GM19468 (cell line): ENCODE measurements at regions not wholly inside any gene's neighbourhood (a gene's known extent, or its start where the extent isn't known, plus 50 kb on each side); places are given as distances from the start of the nearest gene placed in this dataset.

ENCODE experiments used
- ATAC-seq: cut with Tn5 transposase; IDR thresholded peaks from one replicate; pipeline ENCODE4 v1.9.1; 2021; ENCODE audit warnings: mild to moderate bottlenecking, moderate library complexity, moderate number of reproducible peaks; ENCODE audit not compliant: unreplicated experiment; ENCODE audit errors: extremely low read depth

GRCh38 chr9:86668488-86668887, 278.8 kb downstream of the GAS1 start:
- ATAC-seq, result no peak

GRCh38 chr9:86667307-86667706, 280.0 kb downstream of the GAS1 start:
- ATAC-seq, result no peak

- no peak for ATAC-seq
These were observed 281.9 kb downstream of the GAS1 start for GRCh38 chr9:86665416-86665815.

- no peak for ATAC-seq
These were observed 282.7 kb downstream of the GAS1 start for GRCh38 chr9:86664603-86665002.

GRCh38 chr9:86663905-86664304, 283.4 kb downstream of the GAS1 start:
- ATAC-seq, result no peak

GRCh38 chr9:86662890-86663468, 284.3 kb downstream of the GAS1 start:
- ATAC-seq, result no peak

- no peak for ATAC-seq
These were observed 287.0 kb downstream of the GAS1 start for GRCh38 chr9:86660146-86660943.

- no peak for ATAC-seq
These were observed 287.8 kb downstream of the GAS1 start for GRCh38 chr9:86659413-86660046.

- no peak for ATAC-seq
These were observed 292.2 kb downstream of the GAS1 start for GRCh38 chr9:86655147-86655546.

GRCh38 chr9:86653466-86653865, 293.8 kb downstream of the GAS1 start:
- ATAC-seq, result no peak

GRCh38 chr9:86652736-86653135, 294.6 kb downstream of the GAS1 start:
- no peak for ATAC-seq

- no peak for ATAC-seq
These were observed 295.7 kb upstream of the TUT7 start for GRCh38 chr9:86649913-86650312.

GRCh38 chr9:86648828-86649170, 294.6 kb upstream of the TUT7 start:
- ATAC-seq, result no peak

GRCh38 chr9:86648156-86648827, 294.1 kb upstream of the TUT7 start:
- no peak for ATAC-seq

- no peak for ATAC-seq
These were observed 291.1 kb upstream of the TUT7 start for GRCh38 chr9:86645303-86645702.

GRCh38 chr9:86644675-86645034, 290.4 kb upstream of the TUT7 start:
- no peak for ATAC-seq

- no peak for ATAC-seq
These were observed 289.9 kb upstream of the TUT7 start for GRCh38 chr9:86643946-86644674.

GRCh38 chr9:86642721-86643120, 288.5 kb upstream of the TUT7 start:
- ATAC-seq, result no peak

- no peak for ATAC-seq
These were observed 287.8 kb upstream of the TUT7 start for GRCh38 chr9:86641970-86642369.

GRCh38 chr9:86639899-86640379, 285.7 kb upstream of the TUT7 start:
- ATAC-seq, result no peak
